GM03348 (cell line): ENCODE measurements at regions not wholly inside any gene's neighbourhood (a gene's known extent, or its start where the extent isn't known, plus 50 kb on each side); places are given as distances from the start of the nearest gene placed in this dataset.

Experiments used
- DNase-seq: peaks from one replicate; pipeline ENCODE4 v3.0.0; 2012; ENCODE audit warnings: low spot score

GRCh38 chr5:5795074-5795771, 372.7 kb downstream of the ICE1 start:
- no peak for DNase-seq

GRCh38 chr5:5794118-5794560, 371.7 kb downstream of the ICE1 start:
- no peak for DNase-seq

- DNase-seq: no peak
These were observed 371.0 kb downstream of the ICE1 start for GRCh38 chr5:5793242-5794117.

GRCh38 chr5:5792106-5792505, 369.6 kb downstream of the ICE1 start:
- DNase-seq: no peak

GRCh38 chr5:5788793-5789192, 366.3 kb downstream of the ICE1 start:
- no peak for DNase-seq

- no peak for DNase-seq
These were observed 364.9 kb downstream of the ICE1 start for GRCh38 chr5:5787373-5787772.

- DNase-seq: no peak
These were observed 361.6 kb downstream of the ICE1 start for GRCh38 chr5:5784101-5784500.

GRCh38 chr5:5783021-5783420, 360.5 kb downstream of the ICE1 start:
- DNase-seq: no peak

- DNase-seq: no peak
These were observed 359.9 kb downstream of the ICE1 start for GRCh38 chr5:5782402-5782801.

GRCh38 chr5:5781335-5781734, 358.9 kb downstream of the ICE1 start:
- DNase-seq: no peak

GRCh38 chr5:5780253-5780652, 357.8 kb downstream of the ICE1 start:
- no peak for DNase-seq

GRCh38 chr5:5777013-5777412, 354.5 kb downstream of the ICE1 start:
- no peak for DNase-seq

GRCh38 chr5:5772202-5772601, 349.7 kb downstream of the ICE1 start:
- no peak for DNase-seq

GRCh38 chr5:5770825-5771224, 348.3 kb downstream of the ICE1 start:
- DNase-seq: no peak

- no peak for DNase-seq
These were observed 344.9 kb downstream of the ICE1 start for GRCh38 chr5:5767286-5767928.

GRCh38 chr5:5765066-5765850, 342.8 kb downstream of the ICE1 start:
- no peak for DNase-seq

GRCh38 chr5:5764246-5764645, 341.8 kb downstream of the ICE1 start:
- DNase-seq: no peak

- DNase-seq: no peak
These were observed 334.3 kb downstream of the ICE1 start for GRCh38 chr5:5756762-5757161.

GRCh38 chr5:5755888-5756287, 333.4 kb downstream of the ICE1 start:
- DNase-seq: no peak

- no peak for DNase-seq
These were observed 330.4 kb downstream of the ICE1 start for GRCh38 chr5:5752844-5753243.

GRCh38 chr5:5751987-5752386, 329.5 kb downstream of the ICE1 start:
- no peak for DNase-seq

- no peak for DNase-seq
These were observed 329.0 kb downstream of the ICE1 start for GRCh38 chr5:5751498-5751897.
